ENCODE measurements at regions not wholly inside any gene's neighbourhood (a gene's known extent, or its start where the extent isn't known, plus 50 kb on each side); places are given as distances from the start of the nearest gene placed in this dataset.

GRCh38 chr5:130773813-130774212 is 391.2 kb downstream of the HINT1 start (continued):
- TF ChIP-seq PHF8 (conservative IDR thresholded peaks at IDR 0.05; ENCODE audit: low read depth, low read length): no peak
- no peak for TF ChIP-seq NANOG (IDR thresholded peaks at IDR 0.05; ENCODE audit: insufficient read depth, low read depth, low read length, poor library complexity, severe bottlenecking)
- TF ChIP-seq CHD1 (IDR thresholded peaks at IDR 0.05; ENCODE audit: low read depth, low read length): no peak
- no peak for TF ChIP-seq RAD21 (IDR thresholded peaks at IDR 0.05 in 1 of 2, conservative IDR thresholded peaks at IDR 0.05 in 1 of 2; ENCODE audit: low read depth in 2 of 2, low read length in 2 of 2)

All from H1 (cell line).